GM12878 (cell line): ENCODE measurements at regions not wholly inside any gene's neighbourhood (a gene's known extent, or its start where the extent isn't known, plus 50 kb on each side); places are given as distances from the start of the nearest gene placed in this dataset.

Experiments
- CTCF ChIP-seq, 3 experiments: IDR thresholded peaks in 2 of 3; conservative IDR thresholded peaks in 1 of 3; 2 replicates each; pipeline ENCODE4 v1.5.1; 2011; ENCODE audit warnings: low read depth in 3 of 3, low read length in 3 of 3, mild to moderate bottlenecking in 3 of 3, control low read depth in 2 of 3, moderate library complexity in 2 of 3, inconsistent platforms in 1 of 3, mixed read lengths in 1 of 3; ENCODE audit not compliant: control insufficient read depth in 2 of 3, insufficient read depth in 1 of 3; ENCODE audit errors: extremely low read depth in 1 of 3
- POLR2AphosphoS5 ChIP-seq: IDR thresholded peaks from 2 replicates; pipeline ENCODE4 v1.6.1; 2011; ENCODE audit warnings: mild to moderate bottlenecking, low read length, inconsistent platforms
- ZNF274 ChIP-seq: IDR thresholded peaks from one replicate; pipeline ENCODE4 v1.8.0; 2011; ENCODE audit not compliant: insufficient read length, insufficient read depth

GRCh38 chr4:138843616-138844015 lies 172.0 kb upstream of the NOCT start:
- TF ChIP-seq POLR2AphosphoS5: no peak
- no peak for TF ChIP-seq ZNF274
- no peak for TF ChIP-seq CTCF (IDR thresholded peaks at IDR 0.05 in 2 of 3, conservative IDR thresholded peaks at IDR 0.05 in 1 of 3; ENCODE audit: control insufficient read depth in 2 of 3, extremely low read depth in 1 of 3, insufficient read depth in 1 of 3, low read depth in 3 of 3, low read length in 3 of 3)
